Endothelial cell of umbilical vein (primary cell): ENCODE measurements at regions not wholly inside any gene's neighbourhood (a gene's known extent, or its start where the extent isn't known, plus 50 kb on each side); places are given as distances from the start of the nearest gene placed in this dataset.

Source experiments
- BruUV-seq: library from RNA; stranded (reverse); fragments of 400-500 nt; replicated peaks from 2 replicates; lab custom pipeline; 2021; lab: Mats Ljungman, UMichigan
- CTCF ChIA-PET: fragments of 300-600, 350-600 bp; sonication (Branson Sonifier 250); formaldehyde crosslinking; loops from one replicate; lab custom pipeline; 2021; ENCODE audit warnings: antibody characterized with exemption, inconsistent platforms; lab: Charles Lee
- POLR2A ChIA-PET: fragments of 300-600, 350-600 bp; sonication (Branson Sonifier 250); formaldehyde crosslinking; loops from one replicate; lab custom pipeline; 2021; ENCODE audit warnings: antibody characterized with exemption, inconsistent platforms; lab: Charles Lee
- DNase-seq: peaks from one replicate; pipeline ENCODE4 v3.0.0-alpha.2; 2011; ENCODE audit warnings: low read depth, low spot score
- FAIRE-seq: peaks from 2 replicates; lab custom pipeline; 2011; peaks lifted over from hg19 to GRCh38; lab: Jason Lieb, UNC
- H2AFZ ChIP-seq: 2 replicates; pipeline ENCODE4 v1.6.0; 2012; ENCODE audit warnings: low read depth, low read length, control low read depth, inconsistent platforms
- H3K27ac ChIP-seq: 2 replicates; pipeline ENCODE4 v1.5.1; 2011; ENCODE audit warnings: low read depth, mild to moderate bottlenecking, control low read depth, low read length, moderate library complexity; ENCODE audit not compliant: insufficient read depth
- H3K27me3 ChIP-seq, 2 experiments: 2 replicates each; pipeline versions ENCODE4 v1.6.0 to v1.6.1; 2011; ENCODE audit warnings: low read length in 2 of 2, mixed read lengths in 1 of 2; ENCODE audit not compliant: control insufficient read depth in 2 of 2, insufficient read depth in 2 of 2
- H3K36me3 ChIP-seq, 2 experiments: 2 replicates in 1 of 2; 3 replicates in 1 of 2; pipeline ENCODE4 v1.5.1; 2011; ENCODE audit warnings: low read length in 2 of 2, mild to moderate bottlenecking in 1 of 2, moderate library complexity in 1 of 2; ENCODE audit not compliant: control insufficient read depth in 2 of 2, insufficient read depth in 2 of 2; ENCODE audit errors: extremely low read depth in 1 of 2
- H3K4me1 ChIP-seq: 3 replicates; pipeline ENCODE4 v1.5.1; 2011; ENCODE audit warnings: mild to moderate bottlenecking, low read length; ENCODE audit not compliant: control insufficient read depth, insufficient read depth; ENCODE audit errors: extremely low read depth
- H3K4me2 ChIP-seq: 2 replicates; pipeline ENCODE4 v1.6.1; 2011; ENCODE audit warnings: low read length, control low read depth, mixed read lengths; ENCODE audit not compliant: insufficient read depth
- H3K4me3 ChIP-seq, 3 experiments: fragments of 200-600 bp in 1 of 3; sonication (generic), shearing (Covaris generic) in 1 of 3; replicated peaks in 1 of 3; 2 replicates each; pipeline ENCODE4 v1.5.1; 2011 to 2016; ENCODE audit warnings: control low read depth in 3 of 3, low read length in 3 of 3, mild to moderate bottlenecking in 2 of 3, inconsistent platforms in 1 of 3, low read depth in 1 of 3, moderate library complexity in 1 of 3; ENCODE audit not compliant: insufficient read depth in 1 of 3
- H3K79me2 ChIP-seq: 2 replicates; pipeline ENCODE4 v1.6.0; 2012; ENCODE audit warnings: low read length, inconsistent platforms; ENCODE audit not compliant: control insufficient read depth, insufficient read depth
- H3K9ac ChIP-seq: replicated peaks from 2 replicates; pipeline ENCODE3; 2011; ENCODE audit warnings: low read length, control low read depth; ENCODE audit not compliant: insufficient read depth; ENCODE audit errors: extremely low read depth
- H3K9me1 ChIP-seq: replicated peaks from 3 replicates; pipeline ENCODE4 v1.6.0; 2011; ENCODE audit warnings: mild to moderate bottlenecking, low read length; ENCODE audit not compliant: control insufficient read depth, insufficient read depth; ENCODE audit errors: extremely low read depth
- H3K9me3 ChIP-seq: replicated peaks from 2 replicates; pipeline ENCODE4 v1.5.1; 2012; ENCODE audit warnings: low read length, inconsistent platforms; ENCODE audit not compliant: control insufficient read depth, insufficient read depth
- H4K20me1 ChIP-seq: replicated peaks from 2 replicates; pipeline ENCODE3; 2011; ENCODE audit warnings: mild to moderate bottlenecking, low read length; ENCODE audit not compliant: control insufficient read depth, insufficient read depth; ENCODE audit errors: extremely low read depth
- CTCF ChIP-seq, 2 donors: IDR thresholded peaks; 1 replicate in 1 of 2; 2 replicates in 1 of 2; pipeline ENCODE4 v1.5.1; 2011; ENCODE audit warnings: low read length in 2 of 2, mild to moderate bottlenecking in 2 of 2, moderate library complexity in 2 of 2, control low read depth in 1 of 2, inconsistent platforms in 1 of 2, low read depth in 1 of 2; ENCODE audit not compliant: insufficient read depth in 1 of 2; ENCODE audit errors: extremely low read depth in 1 of 2
- EZH2 ChIP-seq: IDR thresholded peaks from 2 replicates; pipeline ENCODE4 v1.6.1; 2012; ENCODE audit warnings: borderline replicate concordance, low read depth, mild to moderate bottlenecking, moderate library complexity, low read length, inconsistent platforms; ENCODE audit not compliant: severe bottlenecking
- FOS ChIP-seq: IDR thresholded peaks from 2 replicates; pipeline ENCODE4 v1.6.1; 2011; ENCODE audit warnings: mild to moderate bottlenecking, low read length, moderate library complexity, borderline replicate concordance; ENCODE audit not compliant: insufficient read depth
- GATA2 ChIP-seq: IDR thresholded peaks from 2 replicates; pipeline ENCODE4 v1.7.0; 2011; ENCODE audit warnings: low read depth, mild to moderate bottlenecking, moderate library complexity, mixed read lengths, low read length; ENCODE audit not compliant: insufficient read length, insufficient read depth
- JUN ChIP-seq: IDR thresholded peaks from 2 replicates; pipeline ENCODE4 v1.6.1; 2011; ENCODE audit warnings: borderline replicate concordance, low read depth; ENCODE audit not compliant: insufficient read length, insufficient read depth
- MAX ChIP-seq: IDR thresholded peaks from 2 replicates; pipeline ENCODE4 v1.6.1; 2011; ENCODE audit not compliant: insufficient read depth, insufficient read length
- MYC ChIP-seq: IDR thresholded peaks from one replicate; pipeline ENCODE4 v1.6.1; 2011; ENCODE audit warnings: mild to moderate bottlenecking, low read depth, low read length
- POLR2A ChIP-seq: IDR thresholded peaks from 2 replicates; pipeline ENCODE4 v1.6.1; 2012; ENCODE audit warnings: low read depth, mild to moderate bottlenecking, control low read depth, low read length
- POLR2AphosphoS5 ChIP-seq: IDR thresholded peaks from 2 replicates; pipeline ENCODE4 v1.6.1; 2012; ENCODE audit warnings: low read depth, mild to moderate bottlenecking, control low read depth, low read length, moderate library complexity; ENCODE audit not compliant: insufficient read depth
- dilution Hi-C: fragments of 300-500 bp; cut with MboI; formaldehyde crosslinking; loops from one replicate; pipeline ENCODE4 v1.15.0; 2019; ENCODE audit warnings: low sequenced_read_pairs; ENCODE audit not compliant: extremely low pct_ligation_motif_present
- intact Hi-C: fragments of 100-400 bp; cut with micrococcal nuclease; formaldehyde crosslinking; loops from one replicate; pipeline ENCODE4 v1.10.0; 2022

GRCh38 chr1:71157715-71158114 lies 76.9 kb upstream of the ZRANB2 start:
- TF ChIP-seq POLR2A, result no peak
- TF ChIP-seq MAX, result no peak
- TF ChIP-seq GATA2, result no peak
- TF ChIP-seq MYC, result no peak
- TF ChIP-seq JUN, result no peak
- TF ChIP-seq POLR2AphosphoS5, result no peak
- TF ChIP-seq CTCF (IDR thresholded peaks at IDR 0.05; ENCODE audit: extremely low read depth in 1 of 2, insufficient read depth in 1 of 2, low read depth in 1 of 2, low read length in 2 of 2), result no peak
- TF ChIP-seq EZH2, result no peak
- TF ChIP-seq FOS, result no peak

More at GRCh38 chr1:71157715-71158114, 76.9 kb upstream of the ZRANB2 start:
- CTCF ChIA-PET, result no interaction called here
- intact Hi-C loops (no loop called here), dilution Hi-C loops (no loop called here)
- Histone ChIP-seq H3K4me2 (no peak overlapping the region), H3K9ac (no peak overlapping the region), H4K20me1 (no peaks in the 10 kb centered on the region), H3K4me3 (no peak overlapping the region), H3K27me3 (no peaks in the 10 kb centered on the region), H3K9me3 (no peaks in the 10 kb centered on the region), H3K79me2 (no peaks in the 10 kb centered on the region), H3K4me1 (no peaks in the 10 kb centered on the region), H3K27ac (no peak overlapping the region), H3K36me3 (no peaks in the 10 kb centered on the region), H3K9me1 (no peaks in the 10 kb centered on the region), H2AFZ (no peak overlapping the region)
- POLR2A ChIA-PET, result no interaction called here
- BruUV-seq, result no TSS peak
- no peak for DNase-seq
- no peak for FAIRE-seq
